ENCODE measurements at regions not wholly inside any gene's neighbourhood (a gene's known extent, or its start where the extent isn't known, plus 50 kb on each side); places are given as distances from the start of the nearest gene placed in this dataset.
"Not testable (repeated sequence)": the region's sequence is repeated elsewhere in the genome, so short reads cannot be mapped to it uniquely, and the experiment has no call there.

DNA sequence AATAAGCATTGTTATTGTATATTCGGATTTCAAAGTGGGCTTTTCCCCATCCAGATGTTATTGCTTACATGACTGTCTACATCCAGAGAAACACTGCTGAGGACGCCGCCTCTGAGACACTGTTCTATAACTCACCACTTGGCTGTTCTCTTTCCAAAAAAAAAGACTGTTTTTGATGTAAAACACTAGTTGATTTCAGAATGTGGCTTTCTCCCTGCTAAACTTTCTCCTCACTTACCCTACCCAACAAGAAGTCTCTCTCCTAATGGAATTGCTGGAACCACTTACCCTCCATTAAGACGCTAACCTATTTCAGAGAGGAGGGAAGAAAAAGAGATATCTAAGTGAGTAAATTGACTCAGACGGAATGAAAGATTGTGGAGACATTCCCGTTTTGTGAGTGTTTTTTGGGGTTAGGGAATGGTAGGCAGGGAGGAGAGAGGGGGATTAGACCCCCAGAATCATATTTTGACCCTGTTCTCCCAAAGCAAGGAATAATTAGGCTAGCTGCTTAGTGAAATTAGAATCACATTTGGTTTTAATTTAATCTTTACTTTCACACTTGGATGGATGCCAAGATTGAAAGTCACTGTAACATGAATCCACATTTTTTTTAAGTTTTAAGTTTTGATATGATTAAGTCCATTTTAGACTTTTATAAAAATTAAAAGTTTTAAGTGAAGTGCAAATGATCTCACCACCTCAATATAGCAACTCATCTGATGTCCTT is 174.9 kb downstream of the CHIC2 start:
- no peaks in the 10 kb centered on the region for H3K79me2 ChIP-seq (ENCODE audit: insufficient read depth, low read length)
- H3K4me3 ChIP-seq (ENCODE audit: low read depth in 1 of 2, low read length in 2 of 2), result no peak overlapping the region
- DNase-seq, result no peak
- no peak overlapping the region for H3K4me2 ChIP-seq (ENCODE audit: insufficient read depth, low read length)
- no peak overlapping the region for H3K9ac ChIP-seq (ENCODE audit: low read depth, low read length)
- H3K4me1 ChIP-seq (ENCODE audit: insufficient read depth, low read length), result no peaks in the 10 kb centered on the region
- no peak for ATAC-seq (ENCODE audit: insufficient read depth, low read depth)
- TF ChIP-seq, protein P1, sequence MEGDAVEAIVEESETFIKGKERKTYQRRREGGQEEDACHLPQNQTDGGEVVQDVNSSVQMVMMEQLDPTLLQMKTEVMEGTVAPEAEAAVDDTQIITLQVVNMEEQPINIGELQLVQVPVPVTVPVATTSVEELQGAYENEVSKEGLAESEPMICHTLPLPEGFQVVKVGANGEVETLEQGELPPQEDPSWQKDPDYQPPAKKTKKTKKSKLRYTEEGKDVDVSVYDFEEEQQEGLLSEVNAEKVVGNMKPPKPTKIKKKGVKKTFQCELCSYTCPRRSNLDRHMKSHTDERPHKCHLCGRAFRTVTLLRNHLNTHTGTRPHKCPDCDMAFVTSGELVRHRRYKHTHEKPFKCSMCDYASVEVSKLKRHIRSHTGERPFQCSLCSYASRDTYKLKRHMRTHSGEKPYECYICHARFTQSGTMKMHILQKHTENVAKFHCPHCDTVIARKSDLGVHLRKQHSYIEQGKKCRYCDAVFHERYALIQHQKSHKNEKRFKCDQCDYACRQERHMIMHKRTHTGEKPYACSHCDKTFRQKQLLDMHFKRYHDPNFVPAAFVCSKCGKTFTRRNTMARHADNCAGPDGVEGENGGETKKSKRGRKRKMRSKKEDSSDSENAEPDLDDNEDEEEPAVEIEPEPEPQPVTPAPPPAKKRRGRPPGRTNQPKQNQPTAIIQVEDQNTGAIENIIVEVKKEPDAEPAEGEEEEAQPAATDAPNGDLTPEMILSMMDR (IDR thresholded peaks at IDR 0.05; ENCODE audit: borderline replicate concordance, extremely low read depth, low read length, poor library complexity, severe bottlenecking), result no peak
- no peak for TF ChIP-seq EZH2 (IDR thresholded peaks at IDR 0.05; ENCODE audit: borderline replicate concordance, low read depth, low read length, severe bottlenecking)
- no peak overlapping the region for H3K27ac ChIP-seq (ENCODE audit: low read length)
- no peaks in the 10 kb centered on the region for H4K20me1 ChIP-seq (ENCODE audit: insufficient read depth, low read length)
- no peaks in the 10 kb centered on the region for H3K9me3 ChIP-seq (ENCODE audit: insufficient read depth, low read length, severe bottlenecking)
- no peaks in the 10 kb centered on the region for H3K27me3 ChIP-seq (ENCODE audit: insufficient read depth, low read length, poor library complexity)
- H3K36me3 ChIP-seq (ENCODE audit: insufficient read depth, low read length), result no peaks in the 10 kb centered on the region
- H2AFZ ChIP-seq (ENCODE audit: low read depth, low read length), result no peak overlapping the region

DNA sequence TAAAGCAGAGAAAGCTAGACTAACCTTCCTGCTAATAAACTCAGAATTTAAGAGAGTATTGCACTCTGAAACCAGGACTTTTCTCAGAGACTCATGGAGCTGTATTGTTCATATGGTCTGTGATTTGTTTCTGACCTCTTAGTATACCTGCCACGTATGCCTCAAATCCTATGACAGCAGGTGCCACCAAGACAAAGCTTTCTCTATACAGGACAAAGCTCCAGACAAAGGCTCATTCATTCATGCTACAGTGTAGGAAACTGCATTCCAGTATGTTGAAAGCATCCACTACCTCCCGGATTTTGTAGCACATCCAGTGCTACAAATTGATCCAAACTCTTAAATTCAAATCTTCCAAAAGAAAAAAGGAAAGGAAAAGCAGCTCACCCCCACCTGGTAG is 178.3 kb downstream of the CHIC2 start:
- no peak overlapping the region for H3K9ac ChIP-seq (ENCODE audit: low read depth, low read length)
- H3K9me3 ChIP-seq (ENCODE audit: insufficient read depth, low read length, severe bottlenecking), result no peaks in the 10 kb centered on the region
- H4K20me1 ChIP-seq (ENCODE audit: insufficient read depth, low read length), result no peaks in the 10 kb centered on the region
- H3K4me1 ChIP-seq (ENCODE audit: insufficient read depth, low read length), result no peaks in the 10 kb centered on the region
- no peak overlapping the region for H3K27ac ChIP-seq (ENCODE audit: low read length)
- no peak overlapping the region for H2AFZ ChIP-seq (ENCODE audit: low read depth, low read length)
- H3K4me2 ChIP-seq (ENCODE audit: insufficient read depth, low read length), result no peak overlapping the region
- H3K4me3 ChIP-seq (ENCODE audit: low read depth in 1 of 2, low read length in 2 of 2), result no peak overlapping the region
- TF ChIP-seq EZH2 (IDR thresholded peaks at IDR 0.05; ENCODE audit: borderline replicate concordance, low read depth, low read length, severe bottlenecking), result no peak
- TF ChIP-seq, protein P1 (IDR thresholded peaks at IDR 0.05; ENCODE audit: borderline replicate concordance, extremely low read depth, low read length, poor library complexity, severe bottlenecking), result no peak
- DNase-seq (no peak), ATAC-seq (ENCODE audit: insufficient read depth, low read depth) (no peak)
- H3K36me3 ChIP-seq (ENCODE audit: insufficient read depth, low read length), result no peaks in the 10 kb centered on the region
- no peaks in the 10 kb centered on the region for H3K79me2 ChIP-seq (ENCODE audit: insufficient read depth, low read length)
- H3K27me3 ChIP-seq (ENCODE audit: insufficient read depth, low read length, poor library complexity), result no peaks in the 10 kb centered on the region

DNA sequence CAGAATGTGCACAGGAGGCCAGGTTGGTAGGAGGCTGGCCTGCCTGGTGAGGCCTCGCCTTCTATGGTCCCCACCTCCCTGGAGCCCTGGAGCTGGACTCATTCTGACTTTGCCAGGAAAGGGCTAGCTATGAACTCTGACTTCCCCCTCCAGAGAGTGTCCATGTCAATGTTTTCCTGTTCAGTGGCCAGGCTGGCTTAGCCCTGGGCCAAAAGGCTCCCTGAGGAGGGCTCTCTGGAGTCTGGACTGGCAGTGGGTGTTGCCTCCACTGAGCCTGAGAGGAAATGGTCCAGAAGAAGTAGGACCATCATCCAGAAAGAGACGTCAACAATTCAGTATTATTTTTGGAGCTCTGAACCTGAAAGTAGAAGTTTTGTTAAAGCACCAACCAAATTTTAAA is 178.7 kb downstream of the CHIC2 start:
- Histone ChIP-seq H3K27ac (ENCODE audit: low read length) (no peak overlapping the region), H2AFZ (ENCODE audit: low read depth, low read length) (no peak overlapping the region), H3K4me3 (ENCODE audit: low read depth in 1 of 2, low read length in 2 of 2) (no peak overlapping the region), H3K4me2 (ENCODE audit: insufficient read depth, low read length) (no peak overlapping the region), H3K9me3 (ENCODE audit: insufficient read depth, low read length, severe bottlenecking) (no peaks in the 10 kb centered on the region), H3K79me2 (ENCODE audit: insufficient read depth, low read length) (no peaks in the 10 kb centered on the region), H3K9ac (ENCODE audit: low read depth, low read length) (no peak overlapping the region), H3K4me1 (ENCODE audit: insufficient read depth, low read length) (no peaks in the 10 kb centered on the region), H3K36me3 (ENCODE audit: insufficient read depth, low read length) (no peaks in the 10 kb centered on the region), H4K20me1 (ENCODE audit: insufficient read depth, low read length) (no peaks in the 10 kb centered on the region), H3K27me3 (ENCODE audit: insufficient read depth, low read length, poor library complexity) (no peaks in the 10 kb centered on the region)
- DNase-seq, result no peak
- no peak for ATAC-seq (ENCODE audit: insufficient read depth, low read depth)
- no peak for TF ChIP-seq EZH2 (IDR thresholded peaks at IDR 0.05; ENCODE audit: borderline replicate concordance, low read depth, low read length, severe bottlenecking)
- TF ChIP-seq, protein P1 (IDR thresholded peaks at IDR 0.05; ENCODE audit: borderline replicate concordance, extremely low read depth, low read length, poor library complexity, severe bottlenecking), result no peak

DNA sequence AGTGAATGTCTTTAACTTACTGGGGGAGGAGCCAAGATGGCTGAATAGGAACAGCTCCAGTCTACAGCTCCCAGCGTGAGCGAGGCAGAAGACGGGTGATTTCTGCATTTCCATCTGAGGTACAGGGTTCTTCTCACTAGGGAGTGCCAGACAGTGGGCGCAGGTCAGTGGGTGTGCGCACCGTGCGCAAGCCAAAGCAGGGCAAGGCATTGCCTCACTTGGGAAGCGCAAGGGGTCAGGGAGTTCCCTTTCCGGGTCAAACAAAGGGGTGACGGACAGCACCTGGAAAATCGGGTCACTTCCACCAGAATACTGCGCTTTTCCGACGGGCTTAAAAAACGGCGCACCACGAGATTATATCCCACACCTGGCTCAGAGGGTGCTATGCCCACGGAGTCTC is 187.3 kb downstream of the CHIC2 start:
- H3K4me2 ChIP-seq (ENCODE audit: insufficient read depth, low read length); H3K79me2 ChIP-seq (ENCODE audit: insufficient read depth, low read length); H4K20me1 ChIP-seq (ENCODE audit: insufficient read depth, low read length); H3K27ac ChIP-seq (ENCODE audit: low read length); H3K4me1 ChIP-seq (ENCODE audit: insufficient read depth, low read length); H3K36me3 ChIP-seq (ENCODE audit: insufficient read depth, low read length); H2AFZ ChIP-seq (ENCODE audit: low read depth, low read length); H3K9ac ChIP-seq (ENCODE audit: low read depth, low read length); ATAC-seq (ENCODE audit: insufficient read depth, low read depth); H3K27me3 ChIP-seq (ENCODE audit: insufficient read depth, low read length, poor library complexity); H3K9me3 ChIP-seq (ENCODE audit: insufficient read depth, low read length, severe bottlenecking); DNase-seq; H3K4me3 ChIP-seq (ENCODE audit: low read depth in 1 of 2, low read length in 2 of 2): not testable (repeated sequence)
